ENCODE measurements at regions not wholly inside any gene's neighbourhood (a gene's known extent, or its start where the extent isn't known, plus 50 kb on each side); places are given as distances from the start of the nearest gene placed in this dataset.

DNA sequence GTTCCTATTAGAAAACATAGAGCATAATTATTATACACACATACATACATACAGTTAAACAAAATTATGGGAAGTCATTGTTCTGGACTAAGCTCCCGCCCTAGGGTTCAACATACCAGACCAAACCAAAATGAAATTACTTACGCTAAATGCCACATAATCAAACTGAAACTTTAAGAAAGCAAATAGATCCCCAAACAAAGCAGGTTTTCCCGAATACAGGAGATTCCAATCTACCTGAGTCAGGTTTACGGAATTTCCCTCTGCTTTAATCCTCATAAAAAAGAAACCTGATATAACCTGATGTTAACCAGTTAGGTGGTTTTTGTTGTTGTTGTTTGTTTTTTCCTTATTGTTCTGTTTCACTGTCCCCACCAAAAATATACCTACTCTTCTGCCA is 1886.9 kb downstream of the NCAM2 start:
- no peak for DNase-seq (ENCODE audit: extremely low read depth, insufficient read length)
- no peaks in the 10 kb centered on the region for H3K27me3 ChIP-seq (replicated peaks; ENCODE audit: control insufficient read depth, insufficient read depth, low read length)
- no peak overlapping the region for H3K4me3 ChIP-seq (replicated peaks; ENCODE audit: low read depth, low read length)
- TF ChIP-seq, protein P1, sequence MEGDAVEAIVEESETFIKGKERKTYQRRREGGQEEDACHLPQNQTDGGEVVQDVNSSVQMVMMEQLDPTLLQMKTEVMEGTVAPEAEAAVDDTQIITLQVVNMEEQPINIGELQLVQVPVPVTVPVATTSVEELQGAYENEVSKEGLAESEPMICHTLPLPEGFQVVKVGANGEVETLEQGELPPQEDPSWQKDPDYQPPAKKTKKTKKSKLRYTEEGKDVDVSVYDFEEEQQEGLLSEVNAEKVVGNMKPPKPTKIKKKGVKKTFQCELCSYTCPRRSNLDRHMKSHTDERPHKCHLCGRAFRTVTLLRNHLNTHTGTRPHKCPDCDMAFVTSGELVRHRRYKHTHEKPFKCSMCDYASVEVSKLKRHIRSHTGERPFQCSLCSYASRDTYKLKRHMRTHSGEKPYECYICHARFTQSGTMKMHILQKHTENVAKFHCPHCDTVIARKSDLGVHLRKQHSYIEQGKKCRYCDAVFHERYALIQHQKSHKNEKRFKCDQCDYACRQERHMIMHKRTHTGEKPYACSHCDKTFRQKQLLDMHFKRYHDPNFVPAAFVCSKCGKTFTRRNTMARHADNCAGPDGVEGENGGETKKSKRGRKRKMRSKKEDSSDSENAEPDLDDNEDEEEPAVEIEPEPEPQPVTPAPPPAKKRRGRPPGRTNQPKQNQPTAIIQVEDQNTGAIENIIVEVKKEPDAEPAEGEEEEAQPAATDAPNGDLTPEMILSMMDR (IDR thresholded peaks at IDR 0.05; ENCODE audit: insufficient read depth, low read length, poor library complexity, severe bottlenecking), result no peak
- H3K36me3 ChIP-seq (ENCODE audit: control insufficient read depth, insufficient read depth, low read length), result no peaks in the 10 kb centered on the region

DNA sequence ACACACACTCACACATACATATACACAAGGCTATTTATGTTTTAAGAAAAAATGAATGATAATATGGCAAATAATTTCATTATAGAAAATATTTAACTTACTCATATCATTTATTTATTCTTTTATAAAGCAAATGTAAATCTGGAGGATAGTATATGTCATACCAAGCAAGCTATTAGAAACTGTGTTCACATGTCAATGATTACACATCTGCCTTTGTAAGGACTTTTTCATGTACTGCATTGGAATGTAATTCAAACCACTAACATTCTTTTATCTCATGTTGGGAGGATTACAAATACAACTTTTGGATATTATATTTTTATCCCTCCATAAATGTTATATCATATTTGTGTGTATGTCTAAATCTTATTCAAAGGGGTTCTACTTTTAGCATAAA is 1887.4 kb downstream of the NCAM2 start:
- TF ChIP-seq, protein P1 (IDR thresholded peaks at IDR 0.05; ENCODE audit: insufficient read depth, low read length, poor library complexity, severe bottlenecking), result no peak
- Histone ChIP-seq H3K27me3 (replicated peaks; ENCODE audit: control insufficient read depth, insufficient read depth, low read length) (no peaks in the 10 kb centered on the region), H3K4me3 (replicated peaks; ENCODE audit: low read depth, low read length) (no peak overlapping the region), H3K36me3 (ENCODE audit: control insufficient read depth, insufficient read depth, low read length) (no peaks in the 10 kb centered on the region)
- no peak for DNase-seq (ENCODE audit: extremely low read depth, insufficient read length)

DNA sequence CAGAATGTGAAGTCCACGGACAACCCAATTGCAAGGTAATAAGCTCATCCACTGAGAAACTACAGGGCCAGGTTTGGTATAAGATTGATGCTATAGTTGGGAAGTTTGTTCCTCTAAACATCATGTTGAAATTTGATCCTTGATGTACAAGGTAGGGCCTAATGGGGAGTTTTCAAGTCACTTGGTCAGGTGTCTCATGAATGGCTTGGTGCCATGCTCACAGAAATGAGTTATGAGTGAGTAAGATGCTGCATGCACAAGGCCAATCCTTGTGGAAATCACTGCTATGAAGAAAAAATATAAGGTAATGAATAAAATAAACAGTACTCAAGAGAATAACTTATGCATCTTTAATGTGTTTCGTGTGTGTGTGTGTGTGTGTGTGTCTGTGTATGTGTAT is 1891.2 kb downstream of the NCAM2 start:
- H3K36me3 ChIP-seq (ENCODE audit: control insufficient read depth, insufficient read depth, low read length), result no peaks in the 10 kb centered on the region
- H3K4me3 ChIP-seq (replicated peaks; ENCODE audit: low read depth, low read length), result no peak overlapping the region
- no peaks in the 10 kb centered on the region for H3K27me3 ChIP-seq (replicated peaks; ENCODE audit: control insufficient read depth, insufficient read depth, low read length)
- DNase-seq (ENCODE audit: extremely low read depth, insufficient read length), result no peak
- TF ChIP-seq, protein P1 (IDR thresholded peaks at IDR 0.05; ENCODE audit: insufficient read depth, low read length, poor library complexity, severe bottlenecking), result no peak

DNA sequence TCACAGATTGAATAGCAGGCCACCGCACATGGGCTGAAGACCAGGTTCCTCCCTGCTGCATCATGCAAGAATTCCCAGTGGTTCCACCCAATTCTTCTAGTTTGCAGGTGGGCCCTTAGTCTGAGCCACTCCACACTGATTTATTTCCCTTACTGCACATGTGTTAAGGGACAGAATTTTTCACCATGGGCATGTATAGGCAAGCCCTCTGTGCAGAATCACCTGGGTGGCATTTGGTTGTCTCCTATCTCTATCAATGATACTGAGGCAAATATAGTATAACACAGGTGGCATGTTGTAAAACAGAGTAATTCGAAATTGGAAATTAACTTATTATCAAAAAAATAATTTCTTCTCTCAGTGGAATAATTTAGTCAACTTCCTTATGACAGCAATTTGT is 1892.4 kb downstream of the NCAM2 start:
- H3K36me3 ChIP-seq (ENCODE audit: control insufficient read depth, insufficient read depth, low read length), result no peaks in the 10 kb centered on the region
- H3K27me3 ChIP-seq (replicated peaks; ENCODE audit: control insufficient read depth, insufficient read depth, low read length), result no peaks in the 10 kb centered on the region
- DNase-seq (ENCODE audit: extremely low read depth, insufficient read length), result no peak
- no peak overlapping the region for H3K4me3 ChIP-seq (replicated peaks; ENCODE audit: low read depth, low read length)
- TF ChIP-seq, protein P1 (IDR thresholded peaks at IDR 0.05; ENCODE audit: insufficient read depth, low read length, poor library complexity, severe bottlenecking), result no peak

DNA sequence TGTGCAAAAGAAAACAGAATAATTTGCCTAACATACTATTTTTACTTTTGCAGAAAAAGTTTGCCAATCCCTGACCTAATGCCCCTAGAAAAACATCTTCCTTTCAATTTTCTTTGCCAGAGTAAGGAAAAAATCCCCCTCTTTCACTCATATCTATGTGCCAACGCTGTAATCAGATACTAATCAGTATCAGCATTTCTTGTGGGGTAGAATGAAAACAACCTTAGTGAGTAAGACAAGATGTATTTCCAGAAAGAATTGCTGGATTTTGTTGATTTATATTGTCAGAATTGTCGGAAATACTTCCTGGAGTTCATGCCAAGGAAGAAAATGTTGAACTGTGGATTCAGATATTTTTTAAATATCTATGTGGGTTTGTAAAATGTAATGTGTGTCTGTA is 1893.8 kb downstream of the NCAM2 start:
- Histone ChIP-seq H3K4me3 (replicated peaks; ENCODE audit: low read depth, low read length) (no peak overlapping the region), H3K36me3 (ENCODE audit: control insufficient read depth, insufficient read depth, low read length) (no peaks in the 10 kb centered on the region), H3K27me3 (replicated peaks; ENCODE audit: control insufficient read depth, insufficient read depth, low read length) (no peaks in the 10 kb centered on the region)
- TF ChIP-seq, protein P1 (IDR thresholded peaks at IDR 0.05; ENCODE audit: insufficient read depth, low read length, poor library complexity, severe bottlenecking), result no peak
- DNase-seq (ENCODE audit: extremely low read depth, insufficient read length), result no peak

DNA sequence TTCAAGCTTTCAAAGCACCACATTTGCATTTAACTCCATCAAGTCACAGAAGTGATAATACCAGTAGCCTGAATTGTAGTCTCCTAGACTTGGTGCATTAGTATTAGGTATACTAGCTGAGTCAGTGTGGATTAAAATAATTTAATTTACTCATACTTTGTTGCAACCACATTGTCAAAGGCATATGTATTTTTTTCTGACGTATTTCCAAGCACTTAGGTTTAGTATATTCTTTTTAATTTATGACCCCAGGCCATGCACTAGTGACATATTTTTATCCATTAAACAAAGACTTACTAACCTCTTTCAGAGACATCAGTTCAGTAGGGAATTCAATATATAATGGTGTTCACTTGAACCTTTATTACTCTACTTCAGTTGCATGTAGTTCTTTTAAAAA is 1894.5 kb downstream of the NCAM2 start:
- TF ChIP-seq, protein P1 (IDR thresholded peaks at IDR 0.05; ENCODE audit: insufficient read depth, low read length, poor library complexity, severe bottlenecking), result no peak
- H3K27me3 ChIP-seq (replicated peaks; ENCODE audit: control insufficient read depth, insufficient read depth, low read length), result no peaks in the 10 kb centered on the region
- H3K36me3 ChIP-seq (ENCODE audit: control insufficient read depth, insufficient read depth, low read length), result no peaks in the 10 kb centered on the region

More for the DNA sequence above, 1894.5 kb downstream of the NCAM2 start:
- no peak for DNase-seq (ENCODE audit: extremely low read depth, insufficient read length)
- no peak overlapping the region for H3K4me3 ChIP-seq (replicated peaks; ENCODE audit: low read depth, low read length)
